ENCODE measurements at regions not wholly inside any gene's neighbourhood (a gene's known extent, or its start where the extent isn't known, plus 50 kb on each side); places are given as distances from the start of the nearest gene placed in this dataset.
A peak's percentile ranks its signal among the peaks of the same experiment; 100 is the strongest.

DNA sequence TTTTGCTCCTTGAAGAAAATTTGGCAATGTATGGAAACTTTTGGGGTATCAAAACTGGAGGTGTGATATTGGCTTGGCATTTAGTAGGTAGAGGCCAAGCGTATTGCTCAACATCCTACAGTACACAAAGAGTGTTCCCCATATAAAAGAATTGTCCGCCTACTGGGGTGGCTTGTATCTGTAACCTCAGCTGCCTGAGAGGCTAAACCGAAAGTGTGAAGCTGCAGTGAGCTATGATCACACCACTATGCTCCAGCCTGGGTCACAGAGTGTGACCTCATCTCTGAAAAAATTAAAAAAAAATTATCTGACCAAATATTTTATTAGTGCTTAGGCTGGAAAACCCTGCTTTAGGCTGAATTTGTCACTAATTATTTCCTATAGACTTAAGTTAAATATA is 483.9 kb downstream of the PYDC2 start:
- DNase-seq (ENCODE audit: low spot score): no peak
- Histone ChIP-seq H3K9me3 (ENCODE audit: low read depth) (no peaks in the 10 kb centered on the region), H4K20me1 (ENCODE audit: low read depth) (no peaks in the 10 kb centered on the region), H3K4me3 (no peak overlapping the region), H3K4me2 (no peak overlapping the region), H3K79me2 (ENCODE audit: low read depth) (no peaks in the 10 kb centered on the region), H3K27ac (no peak overlapping the region), H3K4me1 (no peaks in the 10 kb centered on the region), H3K27me3 (no peaks in the 10 kb centered on the region), H3F3A (ENCODE audit: low read depth) (no peaks in the 10 kb centered on the region), H3K9ac (no peak overlapping the region), H3K36me3 (no peaks in the 10 kb centered on the region), H2AFZ (replicated peaks) (no peak overlapping the region)
- H3K27ac Mint-ChIP-seq: no peak overlapping the region
- H3K4me1 Mint-ChIP-seq: no peaks in the 10 kb centered on the region
- H3K27me3 Mint-ChIP-seq (ENCODE audit: insufficient read depth, low read depth): no peaks in the 10 kb centered on the region
- no peaks in the 10 kb centered on the region for H3K9me3 Mint-ChIP-seq
- H3K4me3 Mint-ChIP-seq: no peak overlapping the region
- TF ChIP-seq EZH2 (IDR thresholded peaks at IDR 0.05): no peak
- TF ChIP-seq EZH2phosphoT487 (IDR thresholded peaks at IDR 0.05): no peak
- TF ChIP-seq, protein P1, sequence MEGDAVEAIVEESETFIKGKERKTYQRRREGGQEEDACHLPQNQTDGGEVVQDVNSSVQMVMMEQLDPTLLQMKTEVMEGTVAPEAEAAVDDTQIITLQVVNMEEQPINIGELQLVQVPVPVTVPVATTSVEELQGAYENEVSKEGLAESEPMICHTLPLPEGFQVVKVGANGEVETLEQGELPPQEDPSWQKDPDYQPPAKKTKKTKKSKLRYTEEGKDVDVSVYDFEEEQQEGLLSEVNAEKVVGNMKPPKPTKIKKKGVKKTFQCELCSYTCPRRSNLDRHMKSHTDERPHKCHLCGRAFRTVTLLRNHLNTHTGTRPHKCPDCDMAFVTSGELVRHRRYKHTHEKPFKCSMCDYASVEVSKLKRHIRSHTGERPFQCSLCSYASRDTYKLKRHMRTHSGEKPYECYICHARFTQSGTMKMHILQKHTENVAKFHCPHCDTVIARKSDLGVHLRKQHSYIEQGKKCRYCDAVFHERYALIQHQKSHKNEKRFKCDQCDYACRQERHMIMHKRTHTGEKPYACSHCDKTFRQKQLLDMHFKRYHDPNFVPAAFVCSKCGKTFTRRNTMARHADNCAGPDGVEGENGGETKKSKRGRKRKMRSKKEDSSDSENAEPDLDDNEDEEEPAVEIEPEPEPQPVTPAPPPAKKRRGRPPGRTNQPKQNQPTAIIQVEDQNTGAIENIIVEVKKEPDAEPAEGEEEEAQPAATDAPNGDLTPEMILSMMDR (IDR thresholded peaks at IDR 0.05): no peak
- no peaks in the 10 kb centered on the region for H3K36me3 Mint-ChIP-seq

DNA sequence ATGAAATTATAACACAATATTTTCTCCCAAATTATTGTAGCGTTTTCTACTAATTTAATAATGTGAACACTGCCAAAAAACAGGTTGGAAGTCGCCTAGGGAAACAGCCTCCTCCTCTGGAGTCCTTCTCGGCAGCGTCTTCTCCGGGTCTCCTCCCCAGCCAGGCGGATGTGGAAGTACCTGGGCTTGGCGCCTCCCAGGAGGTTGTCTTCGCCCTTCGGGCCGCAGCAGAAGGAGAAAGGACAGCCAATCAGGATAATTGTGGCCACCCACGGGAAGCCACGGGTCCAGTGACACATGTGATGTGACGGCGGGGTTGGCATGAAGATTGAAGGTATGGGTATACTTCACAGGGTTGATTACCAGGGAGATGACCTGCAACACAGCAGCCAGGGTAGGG is 491.2 kb downstream of the PYDC2 start:
- H3K36me3 ChIP-seq: no peaks in the 10 kb centered on the region
- H3K79me2 ChIP-seq (ENCODE audit: low read depth): no peaks in the 10 kb centered on the region
- no peaks in the 10 kb centered on the region for H3F3A ChIP-seq (ENCODE audit: low read depth)
- DNase-seq (ENCODE audit: low spot score): no peak
- no peak overlapping the region for H3K27ac ChIP-seq
- peak overlapping the region; percentile 46 for H3K27ac Mint-ChIP-seq
- H3K9me3 Mint-ChIP-seq: peaks cover 8% of the 10 kb centered on the region
- H3K4me3 ChIP-seq: no peak overlapping the region
- TF ChIP-seq, protein P1 (IDR thresholded peaks at IDR 0.05): no peak
- TF ChIP-seq EZH2 (IDR thresholded peaks at IDR 0.05): no peak
- TF ChIP-seq EZH2phosphoT487 (IDR thresholded peaks at IDR 0.05): no peak
- no peaks in the 10 kb centered on the region for H3K36me3 Mint-ChIP-seq
- no peak overlapping the region for H3K9ac ChIP-seq
- H3K9me3 ChIP-seq (ENCODE audit: low read depth): no peaks in the 10 kb centered on the region
- H3K4me1 ChIP-seq: peaks cover 11% of the 10 kb centered on the region
- no peak overlapping the region for H3K4me2 ChIP-seq
- peaks cover 5% of the 10 kb centered on the region for H3K27me3 Mint-ChIP-seq (ENCODE audit: insufficient read depth, low read depth)
- no peaks in the 10 kb centered on the region for H4K20me1 ChIP-seq (ENCODE audit: low read depth)
- peaks cover 3% of the 10 kb centered on the region for H3K4me1 Mint-ChIP-seq
- no peak overlapping the region for H3K4me3 Mint-ChIP-seq
- no peaks in the 10 kb centered on the region for H3K27me3 ChIP-seq
- H2AFZ ChIP-seq (replicated peaks): no peak overlapping the region

DNA sequence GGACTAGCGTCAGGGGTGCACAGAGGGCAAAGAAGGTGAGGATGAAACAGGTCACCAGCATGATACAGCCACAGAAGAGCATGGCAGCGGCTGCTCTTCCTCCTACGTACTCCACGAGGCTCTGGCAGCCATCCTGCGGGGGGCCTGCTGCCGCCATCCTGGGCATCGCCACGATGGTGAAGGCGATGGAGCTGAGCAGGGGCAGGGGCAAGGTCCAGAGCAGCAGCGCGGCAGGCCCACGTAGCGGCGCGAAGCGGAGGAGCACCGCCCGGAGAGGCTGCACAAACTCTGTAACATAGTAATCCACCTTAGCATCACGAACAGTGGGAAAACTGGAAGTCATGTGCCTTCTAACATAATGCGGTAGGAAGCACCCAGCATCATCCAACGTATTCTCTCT is 491.6 kb downstream of the PYDC2 start:
- Histone ChIP-seq H3K79me2 (ENCODE audit: low read depth) (no peaks in the 10 kb centered on the region), H4K20me1 (ENCODE audit: low read depth) (no peaks in the 10 kb centered on the region), H2AFZ (replicated peaks) (no peak overlapping the region), H3K9ac (no peak overlapping the region), H3K36me3 (no peaks in the 10 kb centered on the region), H3K27ac (no peak overlapping the region), H3K4me1 (peaks cover 11% of the 10 kb centered on the region), H3F3A (ENCODE audit: low read depth) (no peaks in the 10 kb centered on the region), H3K9me3 (ENCODE audit: low read depth) (no peaks in the 10 kb centered on the region), H3K27me3 (no peaks in the 10 kb centered on the region), H3K4me2 (no peak overlapping the region), H3K4me3 (no peak overlapping the region)
- no peak for TF ChIP-seq EZH2 (IDR thresholded peaks at IDR 0.05)
- no peak for TF ChIP-seq EZH2phosphoT487 (IDR thresholded peaks at IDR 0.05)
- TF ChIP-seq, protein P1 (IDR thresholded peaks at IDR 0.05): no peak
- Mint-ChIP-seq H3K9me3 (peaks cover 8% of the 10 kb centered on the region), H3K36me3 (no peaks in the 10 kb centered on the region), H3K27ac (peak overlapping the region; percentile 46), H3K4me3 (no peak overlapping the region), H3K27me3 (ENCODE audit: insufficient read depth, low read depth) (peaks cover 5% of the 10 kb centered on the region), H3K4me1 (peaks cover 3% of the 10 kb centered on the region)
- no peak for DNase-seq (ENCODE audit: low spot score)

Measured in neural progenitor cell (in vitro differentiated cells).